K562 (cell line): ENCODE measurements at regions not wholly inside any gene's neighbourhood (a gene's known extent, or its start where the extent isn't known, plus 50 kb on each side); places are given as distances from the start of the nearest gene placed in this dataset.

ENCODE experiments used
- ATAC-seq: fragments of 200-7000 bp; cut with Tn5 transposase; 3 replicates; pipeline ENCODE4 v1.9.1; 2020; ENCODE audit warnings: moderate library complexity
- BruUV-seq: library from RNA; stranded (reverse); fragments of 400-500 nt; replicated peaks from 2 replicates; lab custom pipeline; 2021; lab: Mats Ljungman, UMichigan
- CTCF ChIA-PET: fragments of 300-600 bp; formaldehyde crosslinking; extraction: SDS; loops from one replicate; lab custom pipeline; 2021; ENCODE audit warnings: low intra/inter-chr PET ratio; lab: Yijun Ruan, JAX
- POLR2A ChIA-PET: fragments of 300-600, 350-650 bp; sonication (Branson Sonifier 250); formaldehyde crosslinking; extraction: SDS; loops from one replicate; lab custom pipeline; 2021; ENCODE audit warnings: antibody characterized with exemption, inconsistent platforms; lab: Yijun Ruan, JAX
- DNase-seq, 4 experiments: peaks; one replicate each; pipeline versions ENCODE4 v3.0.0 to v3.0.0-alpha.2; 2011 to 2018; ENCODE audit warnings: low spot score in 3 of 4, mixed read lengths in 3 of 4; ENCODE audit errors: extremely low read depth in 1 of 4
- FAIRE-seq: peaks from 2 replicates; lab custom pipeline; 2011; peaks lifted over from hg19 to GRCh38; lab: Jason Lieb, UNC
- H2AFZ ChIP-seq: 2 replicates; pipeline ENCODE4 v1.6.0; 2011; ENCODE audit warnings: low read depth, low read length, control low read depth, inconsistent platforms
- H3K27ac ChIP-seq: fragments of 200-600 bp; 3 replicates; pipeline ENCODE4 v1.8.0; 2011; ENCODE audit warnings: low read depth, mild to moderate bottlenecking, control low read depth, inconsistent platforms, low read length, moderate library complexity, mixed read lengths; ENCODE audit errors: extremely low read depth
- H3K27me3 ChIP-seq, 2 experiments: fragments of 300-600 bp in 1 of 2; 2 replicates in 1 of 2; 3 replicates in 1 of 2; pipeline versions ENCODE4 v1.6.0 to v1.8.0; 2011; ENCODE audit warnings: inconsistent platforms in 2 of 2, low read length in 2 of 2, mild to moderate bottlenecking in 1 of 2, mixed read lengths in 1 of 2, moderate library complexity in 1 of 2; ENCODE audit not compliant: control insufficient read depth in 2 of 2, insufficient read depth in 2 of 2
- H3K36me3 ChIP-seq: fragments of 300-600 bp; 3 replicates; pipeline ENCODE4 v1.8.0; 2011; ENCODE audit warnings: mild to moderate bottlenecking, low read length, inconsistent platforms; ENCODE audit not compliant: control insufficient read depth, insufficient read depth
- H3K4me1 ChIP-seq, 2 experiments: fragments of 200-600 bp in 1 of 2; replicated peaks in 1 of 2; 2 replicates in 1 of 2; 3 replicates in 1 of 2; pipeline versions ENCODE4 v1.5.1 to v1.8.0; 2011; ENCODE audit warnings: inconsistent platforms in 2 of 2, low read length in 2 of 2, mild to moderate bottlenecking in 1 of 2, mixed read lengths in 1 of 2, moderate library complexity in 1 of 2; ENCODE audit not compliant: control insufficient read depth in 2 of 2, insufficient read depth in 2 of 2
- H3K4me2 ChIP-seq: 2 replicates; pipeline ENCODE4 v1.6.1; 2011; ENCODE audit warnings: low read length, control low read depth, inconsistent platforms, mixed read lengths; ENCODE audit not compliant: insufficient read depth
- H3K4me3 ChIP-seq: fragments of 200-600 bp; sonication (generic), shearing (Covaris generic); 2 replicates; pipeline ENCODE4 v1.5.1; 2016; ENCODE audit warnings: control low read depth, inconsistent platforms
- H3K79me2 ChIP-seq: fragments of 200-600 bp; 3 replicates; pipeline ENCODE4 v1.8.0; 2011; ENCODE audit warnings: low read length, inconsistent platforms; ENCODE audit not compliant: control insufficient read depth, insufficient read depth
- H3K9ac ChIP-seq, 2 experiments: 2 replicates each; pipeline versions ENCODE4 v1.6.0 to v1.6.1; 2011; ENCODE audit warnings: low read depth in 2 of 2, low read length in 2 of 2, control low read depth in 1 of 2, inconsistent platforms in 1 of 2, mild to moderate bottlenecking in 1 of 2, mixed read lengths in 1 of 2; ENCODE audit not compliant: insufficient read depth in 1 of 2
- H3K9me1 ChIP-seq: one replicate; pipeline ENCODE4 v1.6.0; 2011; ENCODE audit warnings: inconsistent platforms, mild to moderate bottlenecking, low read length, moderate library complexity; ENCODE audit not compliant: control insufficient read depth, insufficient read depth
- H3K9me3 ChIP-seq: replicated peaks from 2 replicates; pipeline ENCODE4 v1.5.1; 2011; ENCODE audit warnings: low read depth, low read length, inconsistent platforms; ENCODE audit not compliant: control insufficient read depth, insufficient read depth
- H4K20me1 ChIP-seq: replicated peaks from 2 replicates; pipeline ENCODE4 v1.6.1; 2011; ENCODE audit warnings: low read length, inconsistent platforms, mixed read lengths; ENCODE audit not compliant: control insufficient read depth, insufficient read depth
- EP300 ChIP-seq: IDR thresholded peaks from 2 replicates; pipeline ENCODE4 v1.6.1; 2012; ENCODE audit warnings: low read length, improper control_type of control experiment
- FOXK1 ChIP-seq: sonication (generic); formaldehyde crosslinking; IDR thresholded peaks from 2 replicates; pipeline ENCODE4 v1.8.0; 2022; ENCODE audit warnings: missing genetic modification reagents, mild to moderate bottlenecking, borderline replicate concordance
- HNRNPK ChIP-seq: fragments of 200-400 bp; formaldehyde crosslinking; IDR thresholded peaks from one replicate; pipeline ENCODE4 v1.6.1; 2018; ENCODE audit warnings: mild to moderate bottlenecking, low read depth, low read length; ENCODE audit not compliant: poor library complexity, severe bottlenecking
- MIER1 ChIP-seq: fragments of 450-650 bp; IDR thresholded peaks from 2 replicates; pipeline ENCODE4 v1.6.1; 2016; ENCODE audit warnings: antibody characterized with exemption, mild to moderate bottlenecking, low read depth
- NFXL1 ChIP-seq: fragments of 450-650 bp; formaldehyde crosslinking; IDR thresholded peaks from 2 replicates; pipeline ENCODE4 v1.4.0; 2021; ENCODE audit warnings: mild to moderate bottlenecking
- NR3C1 ChIP-seq: sonication (generic); formaldehyde crosslinking; IDR thresholded peaks from 2 replicates; pipeline ENCODE4 v1.8.1; 2022; ENCODE audit warnings: missing genetic modification reagents
- PHB2 ChIP-seq: fragments of 450-650 bp; IDR thresholded peaks from 2 replicates; pipeline ENCODE4 v1.6.1; 2017; ENCODE audit warnings: low read depth
- ZNF589 ChIP-seq: fragments of 200-800 bp; sonication (Bioruptor generic); IDR thresholded peaks from 2 replicates; pipeline ENCODE4 v1.6.1; 2016; ENCODE audit warnings: low read depth, missing genetic modification characterization, missing compliant biosample characterization
- WGBS: fragments of 100-300 bp; shearing (Covaris generic); methylation state at CpG from one replicate; pipeline ENCODE4 v1.1.6; 2016; ENCODE audit warnings: low coverage, mixed read lengths; ENCODE audit not compliant: insufficient coverage; ENCODE audit errors: missing lambda C conversion rate; 5-methylcytosine and 5-hydroxymethylcytosine counted together
- in situ Hi-C: fragments of 300-500 bp; cut with MboI; formaldehyde crosslinking; loops from 4 replicates; pipeline ENCODE4 v1.15.0; 2018; ENCODE audit warnings: inconsistent platforms, mixed read lengths
- intact Hi-C: fragments of 100-400 bp; cut with micrococcal nuclease; formaldehyde crosslinking; loops from 2 replicates; pipeline ENCODE4 v1.14.2; 2022
- TF ChIP-seq, protein P1 (sequence below): fragments of 250-450 bp; sonication (Bioruptor Pico); IDR thresholded peaks from 2 replicates; pipeline ENCODE4 v1.5.1; 2021; ENCODE audit warnings: mild to moderate bottlenecking

DNA sequence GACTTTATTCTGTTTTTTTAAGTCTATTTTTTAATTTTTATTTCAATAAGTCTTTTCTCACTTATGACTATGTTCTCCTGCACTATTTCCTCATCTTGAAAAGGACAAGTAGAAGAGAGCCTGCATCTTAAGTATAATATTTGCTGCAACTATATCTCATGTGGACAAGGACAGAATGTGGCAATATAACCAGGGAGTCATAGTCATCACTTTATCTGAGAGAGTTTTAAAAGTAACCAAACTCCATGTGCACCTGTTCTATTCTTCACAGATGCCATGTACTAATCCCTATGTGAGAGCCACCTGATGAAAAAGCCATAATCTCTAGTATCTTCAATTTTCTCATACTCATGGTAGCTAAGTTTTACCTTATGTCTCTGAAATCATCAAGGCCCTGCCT lies 104.2 kb upstream of the SOX6 start:
- H3K27ac ChIP-seq, result no peak overlapping the region
- BruUV-seq, result no TSS peak
- FAIRE-seq (no peak), ATAC-seq (no peak), DNase-seq (no peak)
- H3K27me3 ChIP-seq, result no peaks in the 10 kb centered on the region
- no peak overlapping the region for H2AFZ ChIP-seq
- ChIA-PET CTCF (no interaction called here), POLR2A (interaction anchor here (1.1 kb wide), 1 partner anchor 9 kb away, joined by 3 read pairs; no protein-coding TSS in a partner anchor)
- no peaks in the 10 kb centered on the region for H3K36me3 ChIP-seq
- H3K4me3 ChIP-seq, result no peak overlapping the region
- H3K9ac ChIP-seq, result no peak overlapping the region
- no peaks in the 10 kb centered on the region for H4K20me1 ChIP-seq
- H3K79me2 ChIP-seq, result no peaks in the 10 kb centered on the region
- no peak overlapping the region for H3K4me2 ChIP-seq
- no peak for TF ChIP-seq HNRNPK
- TF ChIP-seq MIER1, result no peak
- TF ChIP-seq PHB2, result no peak
- intact Hi-C loops (no loop called here), in situ Hi-C loops (no loop called here)
- no peaks in the 10 kb centered on the region for H3K4me1 ChIP-seq
- H3K9me1 ChIP-seq, result no peaks in the 10 kb centered on the region
- no peaks in the 10 kb centered on the region for H3K9me3 ChIP-seq

DNA sequence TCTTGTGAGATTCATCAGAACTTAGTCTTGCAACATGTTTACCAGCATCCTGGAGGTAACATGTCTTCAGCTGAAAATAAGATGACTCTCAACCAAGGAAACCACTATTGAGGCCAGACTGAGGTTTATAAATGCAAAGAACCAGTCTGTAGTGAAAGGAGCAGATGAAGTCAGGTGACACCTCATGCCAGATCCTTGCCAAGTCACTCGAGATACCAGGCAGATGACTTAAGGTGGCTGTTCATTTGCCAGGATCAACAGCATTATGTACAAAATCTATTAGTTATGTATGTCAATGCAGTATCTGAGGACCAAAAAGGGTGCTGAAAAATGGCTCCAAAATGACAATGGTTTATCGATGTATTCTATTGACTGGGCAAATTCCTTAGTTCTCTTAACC lies 100.0 kb upstream of the SOX6 start:
- no peak overlapping the region for H3K27ac ChIP-seq
- POLR2A ChIA-PET, result no interaction called here
- TF ChIP-seq, protein P1, sequence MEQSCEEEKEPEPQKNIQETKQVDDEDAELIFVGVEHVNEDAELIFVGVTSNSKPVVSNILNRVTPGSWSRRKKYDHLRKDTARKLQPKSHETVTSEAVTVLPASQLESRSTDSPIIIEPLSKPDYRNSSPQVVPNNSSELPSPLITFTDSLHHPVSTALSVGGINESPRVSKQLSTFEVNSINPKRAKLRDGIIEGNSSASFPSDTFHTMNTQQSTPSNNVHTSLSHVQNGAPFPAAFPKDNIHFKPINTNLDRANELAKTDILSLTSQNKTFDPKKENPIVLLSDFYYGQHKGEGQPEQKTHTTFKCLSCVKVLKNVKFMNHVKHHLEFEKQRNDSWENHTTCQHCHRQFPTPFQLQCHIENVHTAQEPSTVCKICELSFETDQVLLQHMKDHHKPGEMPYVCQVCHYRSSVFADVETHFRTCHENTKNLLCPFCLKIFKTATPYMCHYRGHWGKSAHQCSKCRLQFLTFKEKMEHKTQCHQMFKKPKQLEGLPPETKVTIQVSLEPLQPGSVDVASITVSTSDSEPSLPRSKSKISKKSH, result no peak
- TF ChIP-seq NFXL1 (CRISPR knock-in tag), result no peak
- no peak for TF ChIP-seq FOXK1
- no peak for TF ChIP-seq NR3C1
- TF ChIP-seq EP300, result no peak
- TF ChIP-seq ZNF589 (CRISPR knock-in tag), result no peak
- WGBS, result 55% methylated on average over 2 of the region's 2 CpGs
- no peak overlapping the region for H3K4me3 ChIP-seq
- ATAC-seq, result no peak
- H3K9me1 ChIP-seq, result no peaks in the 10 kb centered on the region
- DNase-seq, result no peak
- intact Hi-C loops (loop anchor here (10.0 kb wide), 1 partner anchor 148 kb away; no protein-coding TSS in a partner anchor), in situ Hi-C loops (no loop called here)
- no peak overlapping the region; the same call in 1 of the 2 replicates for H2AFZ ChIP-seq
- CTCF ChIA-PET, result no interaction called here
- no peak overlapping the region for H3K9ac ChIP-seq
- H3K4me1 ChIP-seq, result no peaks in the 10 kb centered on the region
- H3K4me2 ChIP-seq, result no peak overlapping the region
- no peaks in the 10 kb centered on the region for H4K20me1 ChIP-seq
- H3K79me2 ChIP-seq, result no peaks in the 10 kb centered on the region
- no peaks in the 10 kb centered on the region for H3K27me3 ChIP-seq
- no peaks in the 10 kb centered on the region for H3K9me3 ChIP-seq
- FAIRE-seq, result no peak
- no peaks in the 10 kb centered on the region for H3K36me3 ChIP-seq
- no TSS peak for BruUV-seq
